ENCODE measurements at regions not wholly inside any gene's neighbourhood (a gene's known extent, or its start where the extent isn't known, plus 50 kb on each side); places are given as distances from the start of the nearest gene placed in this dataset. TPM values are rescaled to one million over a fixed set of nuclear protein-coding genes. Genes with fewer than 3 reads are reported as not detected.

DNA sequence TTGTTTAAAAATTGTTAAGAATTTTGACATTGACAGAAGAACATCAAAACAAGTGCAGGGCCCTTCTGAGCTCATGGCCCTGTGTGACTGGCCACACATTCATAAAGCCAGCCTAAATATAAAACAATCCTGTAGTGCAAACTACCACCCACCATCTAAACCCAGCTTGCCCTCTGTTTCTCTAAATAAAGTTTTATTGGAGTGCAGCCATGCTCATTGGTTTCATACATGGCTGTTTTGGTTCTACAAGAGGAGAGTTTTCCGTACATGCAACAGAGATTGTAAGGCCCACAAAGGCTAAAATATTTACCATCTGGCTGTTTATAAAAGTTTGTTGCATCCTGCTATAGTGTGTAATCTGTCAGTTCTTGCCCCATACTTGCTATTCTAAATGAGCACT is 54.6 kb upstream of the TRIM24 start:
- no peaks in the 10 kb centered on the region for H3K36me3 ChIP-seq (replicated peaks in 1 of 2; ENCODE audit: insufficient read depth in 1 of 2, low read depth in 2 of 2)
- H3K27ac ChIP-seq: no peak overlapping the region
- DNase-seq: no peak
- no peaks in the 10 kb centered on the region for H3K4me1 ChIP-seq
- H3K4me3 ChIP-seq: no peak overlapping the region
- intact Hi-C loops (cut with DNase I): no loop called here
- H3K9me3 ChIP-seq: no peaks in the 10 kb centered on the region
- 100% methylated on average over 1 of the region's 1 CpG for WGBS, 2 donors
- H3K27me3 ChIP-seq: no peaks in the 10 kb centered on the region
- TF ChIP-seq CTCF (IDR thresholded peaks at IDR 0.05) (no peak), POLR2A (IDR thresholded peaks at IDR 0.05) (no peak)
- ATAC-seq: no peak

DNA sequence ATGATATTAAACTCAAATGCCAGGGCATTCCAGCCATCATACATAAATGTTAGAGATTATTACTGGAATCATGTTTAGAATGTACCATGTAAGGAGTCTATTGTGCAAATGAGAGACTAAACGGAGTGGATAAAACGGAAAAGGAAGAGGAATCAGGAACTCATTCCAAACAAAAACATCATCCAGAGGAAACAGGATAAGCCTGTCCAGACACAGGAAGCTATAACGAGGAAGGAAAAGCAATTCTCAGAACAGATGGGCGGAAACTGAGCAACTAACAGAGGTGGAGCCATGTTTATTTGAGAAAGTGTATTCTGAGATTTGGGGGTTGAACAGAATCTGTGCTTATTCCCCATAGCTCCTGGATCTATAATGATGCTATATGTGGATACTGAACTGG is 52.3 kb upstream of the TRIM24 start:
- no peaks in the 10 kb centered on the region for H3K27me3 ChIP-seq
- H3K36me3 ChIP-seq (replicated peaks in 1 of 2; ENCODE audit: insufficient read depth in 1 of 2, low read depth in 2 of 2): no peaks in the 10 kb centered on the region
- WGBS, 2 donors: 64 to 71% methylated on average over 4 of the region's 4 CpGs
- no peaks in the 10 kb centered on the region for H3K9me3 ChIP-seq
- TF ChIP-seq POLR2A (IDR thresholded peaks at IDR 0.05): no peak
- TF ChIP-seq CTCF (IDR thresholded peaks at IDR 0.05): no peak
- no peak overlapping the region for H3K27ac ChIP-seq
- DNase-seq (no peak), ATAC-seq (no peak)
- intact Hi-C loops (cut with DNase I): no loop called here
- H3K4me3 ChIP-seq: no peak overlapping the region
- H3K4me1 ChIP-seq: no peaks in the 10 kb centered on the region

Small RNA genes in the stretch of these regions (small RNA-seq; reads per million reads assigned to genes)
- gene RF00019: not detected
- not detected for gene RF00432
